Ovary (tissue), 3 donors: ENCODE measurements at regions not wholly inside any gene's neighbourhood (a gene's known extent, or its start where the extent isn't known, plus 50 kb on each side); places are given as distances from the start of the nearest gene placed in this dataset.

Experiments
- CTCF ChIP-seq, 3 donors: fragments of 450-650 bp in 2 of 3; fragments of 200-600 bp in 1 of 3; IDR thresholded peaks; one replicate each; pipeline versions ENCODE4 v1.5.1 to v1.8.0; 2016 to 2022; ENCODE audit warnings: antibody characterized with exemption in 3 of 3, mild to moderate bottlenecking in 1 of 3
- POLR2A ChIP-seq: fragments of 450-650 bp; IDR thresholded peaks from one replicate; pipeline ENCODE4 v1.6.1; 2017; ENCODE audit warnings: antibody characterized with exemption, mild to moderate bottlenecking, moderate library complexity
- donor health status: DM: no; HTN: no; CAD: no.

- TF ChIP-seq CTCF (IDR thresholded peaks at IDR 0.05) (no peak), POLR2A (no peak)
Measured at GRCh38 chr6:23013776-23014175, 444.4 kb downstream of the HDGFL1 start.
